Fibroblast of villous mesenchyme (primary cell): ENCODE measurements at regions not wholly inside any gene's neighbourhood (a gene's known extent, or its start where the extent isn't known, plus 50 kb on each side); places are given as distances from the start of the nearest gene placed in this dataset.

Source experiments
- DNase-seq: peaks from one replicate; pipeline ENCODE4 v3.0.0-alpha.2; 2010; ENCODE audit warnings: low read depth
- H3K4me3 ChIP-seq: 2 replicates; pipeline ENCODE4 v1.5.1; 2011; ENCODE audit warnings: low read depth, mild to moderate bottlenecking, low read length
- TF ChIP-seq, protein P1 (sequence below): IDR thresholded peaks from 2 replicates; pipeline ENCODE4 v1.5.1; 2012; ENCODE audit warnings: low read depth, mild to moderate bottlenecking, low read length; ENCODE audit not compliant: insufficient read depth

DNA sequence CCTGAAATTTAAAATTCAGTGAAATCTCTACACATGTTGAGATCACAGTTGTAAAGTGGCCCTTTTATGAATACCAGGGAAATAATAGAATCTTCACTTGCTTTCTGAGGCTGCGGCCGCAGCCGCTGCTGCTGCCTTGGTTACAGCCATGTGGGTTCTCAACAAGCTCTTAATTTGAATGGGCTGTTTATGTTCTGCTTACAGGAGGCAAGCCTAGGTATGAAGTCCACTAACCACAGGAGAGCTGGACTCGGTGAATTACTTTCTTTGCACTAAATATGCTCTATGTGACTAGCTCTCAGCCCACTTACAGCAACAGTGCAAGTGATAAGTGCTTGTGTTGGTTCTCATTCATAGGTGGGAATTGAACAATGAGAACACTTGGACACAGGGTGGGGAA lies 410.8 kb downstream of the SFMBT2 start:
- no peak for DNase-seq
- H3K4me3 ChIP-seq = no peak overlapping the region
- TF ChIP-seq, protein P1, sequence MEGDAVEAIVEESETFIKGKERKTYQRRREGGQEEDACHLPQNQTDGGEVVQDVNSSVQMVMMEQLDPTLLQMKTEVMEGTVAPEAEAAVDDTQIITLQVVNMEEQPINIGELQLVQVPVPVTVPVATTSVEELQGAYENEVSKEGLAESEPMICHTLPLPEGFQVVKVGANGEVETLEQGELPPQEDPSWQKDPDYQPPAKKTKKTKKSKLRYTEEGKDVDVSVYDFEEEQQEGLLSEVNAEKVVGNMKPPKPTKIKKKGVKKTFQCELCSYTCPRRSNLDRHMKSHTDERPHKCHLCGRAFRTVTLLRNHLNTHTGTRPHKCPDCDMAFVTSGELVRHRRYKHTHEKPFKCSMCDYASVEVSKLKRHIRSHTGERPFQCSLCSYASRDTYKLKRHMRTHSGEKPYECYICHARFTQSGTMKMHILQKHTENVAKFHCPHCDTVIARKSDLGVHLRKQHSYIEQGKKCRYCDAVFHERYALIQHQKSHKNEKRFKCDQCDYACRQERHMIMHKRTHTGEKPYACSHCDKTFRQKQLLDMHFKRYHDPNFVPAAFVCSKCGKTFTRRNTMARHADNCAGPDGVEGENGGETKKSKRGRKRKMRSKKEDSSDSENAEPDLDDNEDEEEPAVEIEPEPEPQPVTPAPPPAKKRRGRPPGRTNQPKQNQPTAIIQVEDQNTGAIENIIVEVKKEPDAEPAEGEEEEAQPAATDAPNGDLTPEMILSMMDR = no peak

DNA sequence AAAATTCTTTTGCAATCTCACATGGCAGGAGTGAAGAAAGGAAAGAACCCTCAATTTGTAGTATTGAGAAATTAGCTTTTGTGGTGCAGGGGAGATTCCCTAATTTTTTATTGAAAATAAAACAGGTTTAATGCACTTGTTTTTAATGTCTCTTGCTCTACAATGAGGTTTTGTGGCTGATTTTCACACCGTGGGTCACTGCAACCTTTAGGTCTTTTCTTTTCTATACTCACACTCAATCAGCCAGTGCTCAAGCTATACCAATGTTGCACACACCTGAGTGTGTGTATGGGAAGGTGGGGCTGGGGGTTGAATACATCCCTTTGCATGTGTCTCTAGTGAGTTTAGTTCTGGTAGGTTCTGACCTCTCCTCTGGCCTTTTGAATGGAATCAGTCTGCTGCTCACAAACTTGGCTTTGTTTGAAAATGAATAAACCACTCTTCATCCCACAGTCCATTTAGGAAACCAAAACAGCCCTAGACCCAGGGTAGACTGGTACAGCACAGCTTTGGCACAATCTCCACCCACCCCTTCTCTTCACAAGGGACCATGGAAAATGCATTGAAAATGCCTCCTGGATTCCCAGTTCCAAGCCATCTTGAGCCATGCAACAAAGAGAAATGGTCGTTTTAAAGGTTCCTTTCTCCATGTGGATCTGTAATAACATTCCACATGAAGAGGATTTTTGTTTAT lies 411.5 kb downstream of the SFMBT2 start:
- TF ChIP-seq, protein P1 = no peak
- no peak overlapping the region for H3K4me3 ChIP-seq
- DNase-seq = no peak

DNA sequence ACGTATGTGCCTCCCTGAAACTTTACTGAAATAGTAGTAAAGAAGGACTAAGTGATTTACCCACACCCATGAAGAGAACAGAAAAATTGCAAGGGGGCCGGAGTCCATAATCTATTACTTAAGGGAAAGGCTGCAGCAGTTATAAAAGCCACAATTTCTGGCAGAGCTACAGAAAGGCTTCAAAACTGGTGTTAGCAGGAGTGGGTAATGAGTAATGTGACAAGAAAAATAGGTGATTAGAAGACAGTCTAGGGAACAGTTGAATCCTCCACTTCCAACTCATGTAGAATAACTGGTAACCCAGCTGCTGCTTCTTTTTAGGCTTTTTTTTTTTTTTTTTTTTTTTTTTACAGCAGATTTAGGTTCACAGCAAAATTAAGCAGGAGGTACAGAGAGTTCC lies 413.3 kb downstream of the SFMBT2 start:
- H3K4me3 ChIP-seq = no peak overlapping the region
- no peak for DNase-seq
- TF ChIP-seq, protein P1 = no peak

DNA sequence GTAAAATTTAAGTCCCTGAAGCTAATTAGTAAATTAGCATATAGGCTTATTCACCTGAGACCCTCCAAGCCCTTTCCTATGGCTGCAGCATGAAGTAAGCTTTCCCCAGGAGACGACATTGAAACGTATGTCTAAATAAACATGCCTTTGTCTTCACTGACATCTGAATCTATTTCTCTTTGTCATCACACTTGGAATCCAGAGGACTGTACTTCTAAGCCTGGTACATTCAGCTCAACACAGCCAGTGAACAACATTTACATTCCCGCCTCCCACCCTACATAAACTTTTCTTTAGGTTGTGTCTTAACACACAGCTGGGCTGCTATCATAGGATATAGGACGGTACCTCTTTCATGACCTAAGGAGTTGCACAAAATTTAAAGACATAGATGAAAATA lies 414.4 kb downstream of the SFMBT2 start:
- no peak overlapping the region for H3K4me3 ChIP-seq
- no peak for DNase-seq
- TF ChIP-seq, protein P1 = no peak

DNA sequence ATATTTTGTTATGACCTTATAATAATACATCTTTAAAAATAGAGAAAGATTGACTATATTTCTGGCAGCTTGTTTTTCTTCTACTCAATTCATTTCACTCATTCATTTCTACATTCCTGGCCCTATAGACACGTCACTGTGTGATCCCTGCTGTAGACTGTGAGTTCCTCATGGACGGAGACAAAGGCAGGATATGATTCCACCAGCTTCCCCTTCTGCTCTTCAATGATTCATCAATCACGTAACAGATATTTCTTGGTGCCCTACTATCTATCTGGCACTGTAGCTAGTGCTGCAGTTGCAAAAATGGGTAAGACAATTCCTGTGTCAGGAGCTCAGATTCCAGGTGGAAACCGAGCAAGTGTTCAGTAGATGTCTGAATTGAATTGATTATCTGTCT lies 415.0 kb downstream of the SFMBT2 start:
- no peak for DNase-seq

DNA sequence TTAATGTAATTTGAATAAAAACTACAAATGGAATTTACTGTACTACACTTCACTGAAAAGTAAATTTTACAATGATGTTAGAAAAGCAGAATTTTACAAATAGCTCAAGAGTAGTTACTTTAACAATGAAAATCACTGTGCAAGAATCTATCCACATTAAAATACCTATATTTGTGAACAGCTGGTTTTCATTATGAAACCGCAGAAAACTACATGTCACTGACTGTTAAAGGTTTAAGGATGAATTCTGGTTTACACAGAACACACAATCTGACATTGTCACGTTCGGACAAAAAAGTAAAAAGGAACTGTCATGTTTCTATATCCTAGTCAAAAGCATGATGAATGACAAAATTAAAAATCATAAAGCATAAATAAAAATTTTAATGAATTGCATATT lies 415.3 kb upstream of the PRKCQ start:
- DNase-seq = peak; percentile 8
- TF ChIP-seq, protein P1 = no peak
- H3K4me3 ChIP-seq = no peak overlapping the region

More for the DNA sequence above, 415.0 kb downstream of the SFMBT2 start:
- TF ChIP-seq, protein P1 = no peak
- no peak overlapping the region for H3K4me3 ChIP-seq

DNA sequence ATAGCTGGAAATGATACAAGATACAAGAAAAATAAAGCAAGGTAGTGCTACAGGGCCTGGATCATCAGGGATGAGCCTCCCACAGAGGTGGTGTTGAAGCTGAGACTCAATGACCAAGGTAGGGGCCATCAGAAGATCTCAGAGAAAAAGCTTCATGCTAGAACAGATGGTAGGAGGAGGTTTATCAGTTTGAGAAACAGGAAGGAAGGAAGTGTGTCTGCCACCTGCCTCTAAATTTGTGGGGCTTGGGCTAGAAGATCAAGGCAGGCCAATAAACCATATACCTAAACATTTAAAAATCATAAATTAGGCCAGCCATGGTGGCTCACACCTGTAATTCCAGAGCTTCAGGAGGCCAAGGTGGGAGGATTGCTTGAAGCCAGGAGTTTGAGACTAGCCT lies 410.8 kb upstream of the PRKCQ start:
- no peak for DNase-seq
- no peak overlapping the region for H3K4me3 ChIP-seq

More for the DNA sequence above, 410.8 kb upstream of the PRKCQ start:
- TF ChIP-seq, protein P1 = no peak
